Muscle of back (tissue), 3 donors: ENCODE measurements at regions not wholly inside any gene's neighbourhood (a gene's known extent, or its start where the extent isn't known, plus 50 kb on each side); places are given as distances from the start of the nearest gene placed in this dataset.
A peak's percentile ranks its signal among the peaks of the same experiment; 100 is the strongest.
"Not testable (repeated sequence)": the region's sequence is repeated elsewhere in the genome, so short reads cannot be mapped to it uniquely, and the experiment has no call there.

Experiments
- DNase-seq, 3 donors: peaks; one replicate each; pipeline versions ENCODE4 v3.0.0 to v3.0.0-alpha.2; 2013

- peak in 1 of 3 donors; percentile 53 for DNase-seq
Observed at GRCh38 chr15:98523912-98524662, 124.3 kb upstream of the IGF1R start.

GRCh38 chr15:98524838-98525660, 123.3 kb upstream of the IGF1R start:
- DNase-seq, result peak in 1 of 3 donors; percentile 36

- DNase-seq, result peak; percentile 32 to 86 (median 56)
Observed at GRCh38 chr15:98525661-98526001, 122.7 kb upstream of the IGF1R start.

GRCh38 chr15:98526094-98526493, 122.2 kb upstream of the IGF1R start:
- no peak for DNase-seq

- no peak for DNase-seq
Observed at GRCh38 chr15:98528046-98528725, 120.2 kb upstream of the IGF1R start.

- no peak for DNase-seq
Observed at GRCh38 chr15:98529205-98530145, 118.9 kb upstream of the IGF1R start.

- no peak for DNase-seq
Observed at GRCh38 chr15:98530570-98530969, 117.8 kb upstream of the IGF1R start.

GRCh38 chr15:98532063-98532462, 116.3 kb upstream of the IGF1R start:
- no peak for DNase-seq

GRCh38 chr15:98536976-98537375, 111.4 kb upstream of the IGF1R start:
- no peak for DNase-seq

- DNase-seq, result no peak
Observed at GRCh38 chr15:98537516-98538060, 110.8 kb upstream of the IGF1R start.

- DNase-seq, result no peak
Observed at GRCh38 chr15:98541519-98541918, 106.8 kb upstream of the IGF1R start.

- DNase-seq, result no peak
Observed at GRCh38 chr15:98543237-98543636, 105.1 kb upstream of the IGF1R start.

- DNase-seq, result no peak
Observed at GRCh38 chr15:98546329-98546728, 102.0 kb upstream of the IGF1R start.

- no peak for DNase-seq
Observed at GRCh38 chr15:98547275-98547674, 101.1 kb upstream of the IGF1R start.

- peak in 2 of 3 donors; percentile 43 to 50 for DNase-seq
Observed at GRCh38 chr15:98547741-98548138, 100.6 kb upstream of the IGF1R start.

GRCh38 chr15:98548139-98548971, 100.0 kb upstream of the IGF1R start:
- DNase-seq, result peak; percentile 79 to 96 (median 79)

GRCh38 chr15:98549003-98549402, 99.3 kb upstream of the IGF1R start:
- no peak for DNase-seq

GRCh38 chr15:98549741-98550140, 98.6 kb upstream of the IGF1R start:
- DNase-seq, result no peak

- not testable (repeated sequence) for DNase-seq
Observed at GRCh38 chr15:98550363-98550762, 98.0 kb upstream of the IGF1R start.

- no peak for DNase-seq
Observed at GRCh38 chr15:98551936-98552562, 96.3 kb upstream of the IGF1R start.
